Cerebellar cortex (tissue), 1 donor: ENCODE measurements at regions not wholly inside any gene's neighbourhood (a gene's known extent, or its start where the extent isn't known, plus 50 kb on each side); places are given as distances from the start of the nearest gene placed in this dataset.
"Not testable (repeated sequence)": the region's sequence is repeated elsewhere in the genome, so short reads cannot be mapped to it uniquely, and the experiment has no call there.

Source experiments
- DNase-seq: peaks from one replicate; pipeline ENCODE4 v3.0.0-alpha.2; 2015; ENCODE audit warnings: low spot score

GRCh38 chr9:93813221-93814076 lies 141.7 kb downstream of the BARX1 start:
- DNase-seq: no peak

DNA sequence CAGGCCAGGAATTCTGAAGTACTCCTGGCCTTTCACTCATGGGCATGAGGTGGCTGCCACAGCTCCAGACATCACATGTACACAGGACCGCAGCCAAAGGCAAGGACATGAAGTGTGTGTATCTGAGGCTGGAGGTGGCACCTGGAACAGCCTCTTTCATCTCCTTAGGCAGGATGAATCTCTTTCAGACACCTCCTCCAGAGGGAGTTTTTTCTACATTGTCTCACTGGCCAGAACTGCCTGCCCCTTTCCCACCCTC lies 142.8 kb downstream of the BARX1 start:
- DNase-seq: no peak

- DNase-seq: no peak
Measured at GRCh38 chr9:93810028-93810971, 144.9 kb downstream of the BARX1 start.

DNA sequence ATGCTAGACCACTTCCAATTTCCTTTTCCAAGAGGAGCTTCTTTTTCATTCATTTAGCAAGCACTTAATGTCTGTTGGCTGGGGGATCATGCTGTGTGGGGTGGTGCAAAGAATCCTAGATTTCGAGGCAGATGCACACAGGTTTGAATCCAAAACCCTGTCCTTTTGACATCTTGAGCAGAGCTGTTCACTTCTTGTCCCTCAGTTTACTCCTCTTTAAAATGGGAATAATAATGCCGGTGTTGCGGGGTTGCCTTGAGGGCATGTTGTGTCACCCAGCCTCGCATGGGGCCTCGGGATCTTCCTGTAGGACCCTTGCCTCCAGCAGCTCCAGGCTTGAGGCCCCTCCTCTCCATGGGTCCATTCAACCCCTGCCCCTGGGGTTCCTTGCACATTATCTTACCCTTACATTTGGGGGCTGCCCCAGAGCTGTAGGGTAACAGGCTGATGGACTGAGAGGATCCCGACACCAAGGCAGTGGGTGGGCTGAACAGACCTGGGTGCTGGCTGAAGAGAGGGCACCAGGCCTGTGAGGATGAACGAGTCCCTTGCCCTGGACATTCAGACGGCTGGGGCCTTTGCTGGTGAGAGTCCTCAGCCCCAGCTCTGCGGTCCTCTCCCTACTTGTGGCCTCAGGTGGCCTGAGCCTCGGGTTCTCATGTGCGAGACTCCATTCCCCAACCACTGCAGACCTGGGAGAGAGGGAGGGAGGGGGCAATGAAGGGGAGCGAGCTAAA lies 145.8 kb downstream of the BARX1 start:
- no peak for DNase-seq

DNA sequence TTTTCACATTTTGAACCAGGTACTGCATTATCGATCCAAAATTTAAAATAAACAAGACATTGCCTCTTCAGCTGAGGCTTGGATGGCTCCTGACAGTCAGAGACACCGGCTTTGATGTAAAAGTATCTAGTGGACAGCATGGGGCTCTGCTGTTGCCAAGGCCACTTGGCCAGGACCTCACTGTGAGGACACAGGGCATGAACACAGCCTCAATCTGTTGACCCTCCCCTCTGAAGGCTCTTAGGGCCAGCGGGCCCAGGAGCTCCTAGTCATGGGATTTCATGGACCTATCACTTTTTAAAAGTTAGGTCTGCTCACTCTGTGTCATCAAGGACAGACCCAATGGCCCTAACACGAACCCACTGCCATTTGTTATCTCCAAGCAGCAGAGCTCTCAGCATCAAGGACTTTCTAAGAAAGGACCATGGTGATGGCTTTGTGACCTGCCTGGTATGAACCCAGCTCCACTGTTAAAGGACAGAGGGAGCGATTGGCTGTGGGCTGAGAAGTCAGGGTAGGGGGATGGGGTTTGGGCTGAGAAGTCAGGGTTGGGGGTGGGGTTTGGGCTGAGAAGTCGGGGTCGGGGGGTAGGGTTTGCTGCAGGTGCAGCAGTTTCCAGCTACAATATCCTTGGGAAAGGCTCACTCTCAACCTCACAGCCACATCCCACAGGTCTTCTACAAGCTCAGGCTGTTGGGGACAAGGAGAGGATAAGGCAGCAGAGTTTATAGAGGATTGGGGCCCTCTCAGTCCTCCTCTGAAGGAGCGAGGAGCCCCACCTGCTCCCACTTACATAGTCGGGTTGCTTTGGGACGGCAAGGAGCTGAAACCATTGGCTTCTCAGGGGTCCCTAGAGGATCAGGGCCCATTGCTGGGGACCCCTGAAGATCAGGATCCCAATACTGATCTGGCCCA lies 146.8 kb downstream of the BARX1 start:
- no peak for DNase-seq

DNA sequence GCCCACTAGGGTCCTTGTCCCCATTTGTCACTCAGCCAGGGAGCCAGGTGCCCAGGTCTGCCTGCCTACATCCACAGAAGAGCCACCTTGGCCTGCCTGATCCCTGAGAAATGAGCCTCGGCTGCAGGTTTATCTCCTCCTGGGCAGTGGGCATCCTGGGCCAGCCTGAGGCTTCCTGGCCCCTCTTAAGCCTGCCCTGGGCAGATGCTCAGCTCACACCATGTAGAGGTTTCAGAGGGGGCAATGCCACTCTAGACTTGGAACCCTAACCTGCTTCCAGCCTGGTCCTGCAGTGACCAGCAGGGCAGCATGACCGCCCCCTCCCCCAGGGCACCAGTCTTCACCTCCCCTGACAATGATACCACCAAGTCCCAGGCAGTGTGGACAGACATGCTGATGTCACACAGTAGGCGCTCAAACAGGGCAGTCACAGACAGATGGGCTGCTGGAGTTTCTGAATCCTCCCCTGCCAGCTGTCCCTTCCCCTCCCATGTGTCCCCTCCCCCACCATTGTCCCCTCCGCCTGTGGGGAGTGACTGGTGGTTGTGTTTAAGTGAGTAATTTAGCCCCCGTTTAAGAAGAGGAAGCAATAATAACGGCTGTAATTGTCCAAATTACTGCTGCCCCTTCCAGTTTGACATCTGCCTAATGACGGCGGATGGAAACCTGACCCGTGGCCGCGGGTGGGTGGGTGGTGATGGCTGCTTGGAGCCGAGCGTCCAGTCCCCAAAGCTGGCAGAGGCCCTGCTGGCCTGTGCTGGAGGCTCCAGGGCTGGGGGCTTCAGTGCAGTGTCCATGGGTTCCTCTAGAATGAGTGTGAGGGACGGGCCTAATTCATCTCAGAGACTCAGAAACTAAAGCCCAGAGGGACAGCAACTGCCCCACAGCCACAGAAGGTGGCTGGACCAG lies 147.7 kb downstream of the BARX1 start:
- no peak for DNase-seq

DNA sequence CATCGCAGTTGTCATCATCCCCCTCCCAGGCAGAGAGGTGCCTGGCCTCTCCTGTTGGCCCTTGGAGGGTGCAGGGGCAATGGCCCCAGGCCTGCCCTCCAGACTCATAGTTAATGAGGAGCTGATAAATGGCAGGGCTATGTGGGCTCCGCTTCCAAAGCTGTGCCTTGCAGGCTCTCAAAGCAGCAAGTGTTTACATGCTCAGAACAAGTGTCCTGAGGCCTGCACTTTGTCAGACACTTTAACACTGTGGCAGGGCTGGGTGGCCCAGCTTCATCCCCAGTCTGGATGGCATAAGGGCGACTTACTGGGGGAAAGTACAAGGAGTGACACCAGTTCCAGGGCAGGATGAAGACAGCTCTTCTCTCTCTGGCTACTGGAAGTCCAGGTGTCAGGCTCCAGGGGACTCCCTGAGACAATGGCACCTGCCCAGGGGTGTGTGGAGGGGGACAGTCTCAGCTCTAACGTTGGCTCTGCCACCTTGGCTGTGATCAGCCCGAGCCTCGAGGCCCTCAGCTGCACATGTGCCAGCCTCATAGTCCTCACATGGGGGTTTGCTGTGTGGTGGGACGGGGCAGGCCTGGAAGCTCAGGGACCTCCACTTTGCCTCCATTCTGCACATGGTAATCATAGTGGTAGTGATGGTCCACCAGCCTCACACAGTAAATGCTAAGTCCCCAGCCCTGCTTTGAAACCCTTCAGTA lies 153.4 kb downstream of the BARX1 start:
- DNase-seq: no peak

DNA sequence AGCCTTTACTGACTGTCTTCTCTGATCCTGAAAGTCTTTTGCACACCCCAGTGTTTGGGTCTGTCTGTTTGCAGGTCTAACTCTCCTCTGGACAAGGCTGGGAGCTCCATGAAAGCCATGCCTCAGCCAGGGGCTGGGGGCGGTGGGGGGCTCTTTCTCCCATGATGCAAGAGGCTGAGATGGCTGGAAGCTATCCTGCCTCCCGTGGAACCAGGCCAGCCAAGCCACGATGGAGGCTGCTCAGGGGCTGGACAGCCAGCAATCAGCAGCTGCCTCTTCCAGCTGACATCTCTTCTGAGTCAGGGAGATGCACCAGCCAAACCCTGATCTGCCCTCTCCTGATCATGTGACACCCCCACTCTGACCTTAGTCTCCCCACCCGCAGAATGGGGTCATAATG lies 154.0 kb downstream of the BARX1 start:
- DNase-seq: no peak

DNA sequence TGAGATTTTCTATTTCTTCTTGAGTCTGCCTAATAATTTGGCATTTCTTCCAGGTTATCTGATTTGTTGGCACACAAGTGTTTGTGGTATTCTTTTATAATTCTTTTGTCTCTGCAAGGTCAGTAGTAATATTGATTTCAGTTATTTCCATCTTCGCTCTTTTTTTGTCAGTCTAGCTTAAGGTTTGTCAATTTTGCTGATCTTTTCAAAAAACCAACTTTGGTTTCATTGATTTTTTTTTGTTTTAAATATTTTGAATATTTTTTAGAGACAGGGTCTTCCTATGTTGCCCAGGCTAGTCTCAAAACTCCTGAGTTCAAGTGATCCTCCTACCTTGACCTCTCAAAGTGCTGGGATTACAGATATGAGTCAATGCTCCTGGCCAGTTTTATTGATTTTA lies 162.8 kb downstream of the BARX1 start:
- DNase-seq: no peak

GRCh38 chr9:93786204-93786603 lies 169.0 kb downstream of the BARX1 start:
- DNase-seq: no peak

- no peak for DNase-seq
Measured at GRCh38 chr9:93776873-93777272, 178.3 kb downstream of the BARX1 start.

- no peak for DNase-seq
Measured at GRCh38 chr9:93776256-93776655, 178.9 kb downstream of the BARX1 start.

GRCh38 chr9:93774331-93775102 lies 180.6 kb downstream of the BARX1 start:
- no peak for DNase-seq

DNA sequence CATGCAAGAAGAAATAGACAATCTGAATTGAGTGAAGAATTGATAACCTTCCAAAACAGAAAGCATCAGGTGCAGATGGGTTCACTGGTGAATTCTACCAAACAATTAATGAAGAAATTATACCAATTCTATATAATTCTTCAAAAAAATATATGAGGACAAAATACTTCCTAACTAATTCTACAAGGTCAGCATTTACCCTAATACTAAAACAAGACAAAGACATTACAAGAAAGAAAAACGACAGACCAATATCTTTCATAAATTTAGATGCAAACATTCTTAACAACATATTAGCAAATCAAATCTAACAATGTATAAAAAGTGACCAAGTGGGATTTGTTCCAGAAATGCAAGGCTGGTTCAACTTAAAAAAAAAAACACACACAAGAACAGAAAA lies 183.9 kb downstream of the BARX1 start:
- DNase-seq: no peak

- DNase-seq: no peak
Measured at GRCh38 chr9:93761822-93762221, 185.4 kb downstream of the PHF2 start.

DNA sequence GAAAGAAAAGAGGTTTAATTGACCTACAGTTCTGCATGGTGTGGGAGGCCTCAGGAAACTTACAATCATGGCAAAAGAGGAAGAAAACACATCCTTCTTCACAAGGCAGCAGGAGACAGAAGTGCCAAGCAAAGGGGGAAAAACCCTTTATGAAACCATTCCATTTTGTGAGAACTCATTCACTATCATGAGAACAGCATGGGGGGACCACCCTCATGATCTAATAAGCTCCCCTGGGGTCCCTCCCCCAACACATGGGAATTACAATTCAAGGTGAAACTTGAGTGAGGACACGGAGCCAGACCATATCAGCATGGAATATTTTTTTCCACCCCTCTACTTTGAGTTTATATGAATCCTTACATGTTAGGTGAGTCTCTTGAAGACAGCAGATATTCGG lies 173.7 kb downstream of the PHF2 start:
- no peak for DNase-seq

GRCh38 chr9:93748827-93749226 lies 172.4 kb downstream of the PHF2 start:
- not testable (repeated sequence) for DNase-seq

- DNase-seq: no peak
Measured at GRCh38 chr9:93731963-93732362, 155.6 kb downstream of the PHF2 start.

- no peak for DNase-seq
Measured at GRCh38 chr9:93730648-93731047, 154.3 kb downstream of the PHF2 start.
